DND-41 (cell line): ENCODE measurements at regions not wholly inside any gene's neighbourhood (a gene's known extent, or its start where the extent isn't known, plus 50 kb on each side); places are given as distances from the start of the nearest gene placed in this dataset.
"Not testable (repeated sequence)": the region's sequence is repeated elsewhere in the genome, so short reads cannot be mapped to it uniquely, and the experiment has no call there.

Experiments
- CTCF ChIP-seq: IDR thresholded peaks from 2 replicates; pipeline ENCODE4 v1.5.1; 2012; ENCODE audit warnings: borderline replicate concordance, low read length, moderate library complexity, mild to moderate bottlenecking; ENCODE audit not compliant: poor library complexity, severe bottlenecking; ENCODE audit errors: extremely low read depth
- EZH2 ChIP-seq: IDR thresholded peaks from 3 replicates; pipeline ENCODE4 v1.6.1; 2012; ENCODE audit warnings: borderline replicate concordance, low read depth, mild to moderate bottlenecking, moderate library complexity, low read length, inconsistent platforms; ENCODE audit not compliant: severe bottlenecking

GRCh38 chr1:69102058-69102457 is 465.7 kb upstream of the LRRC7 start:
- TF ChIP-seq CTCF, EZH2: not testable (repeated sequence)
